ENCODE measurements at regions not wholly inside any gene's neighbourhood (a gene's known extent, or its start where the extent isn't known, plus 50 kb on each side); places are given as distances from the start of the nearest gene placed in this dataset.

DNA sequence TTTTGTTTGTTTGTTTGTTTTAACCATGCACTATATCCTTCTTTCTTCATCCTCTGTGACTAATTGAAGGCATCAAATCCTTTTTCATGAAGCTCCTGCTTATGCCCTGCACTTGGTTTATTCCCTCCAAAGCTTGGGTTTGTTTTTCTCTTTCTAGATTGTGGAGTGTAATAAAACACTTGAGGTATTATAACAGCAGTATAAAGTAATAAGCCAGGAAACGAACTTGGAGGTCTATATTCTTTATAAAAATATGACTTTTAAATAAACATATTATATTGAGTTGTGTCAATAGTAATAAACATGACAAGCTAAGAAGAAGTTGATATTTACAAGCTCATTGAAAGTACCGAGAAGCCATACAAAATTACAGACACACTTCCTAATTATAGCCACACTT lies 659.4 kb downstream of the RFPL4B start:
- no peak for TF ChIP-seq CTCF (IDR thresholded peaks at IDR 0.05)
- Mint-ChIP-seq H3K27me3 (ENCODE audit: low read depth, poor library complexity) (no peaks in the 10 kb centered on the region), H3K27ac (peak overlapping the region; percentile 83), H3K36me3 (ENCODE audit: low read depth) (peaks cover 5% of the 10 kb centered on the region), H3K4me1 (peaks cover 32% of the 10 kb centered on the region), H3K9me3 (no peaks in the 10 kb centered on the region), H3K4me3 (no peak overlapping the region)
- no peak for DNase-seq

- H3K4me1 Mint-ChIP-seq, result peaks cover 30% of the 10 kb centered on the region
- H3K36me3 Mint-ChIP-seq (ENCODE audit: low read depth), result peaks cover 5% of the 10 kb centered on the region
- no peak for DNase-seq
- H3K27ac Mint-ChIP-seq, result peak overlapping the region; percentile 7
- no peak overlapping the region for H3K4me3 Mint-ChIP-seq
- H3K27me3 Mint-ChIP-seq (ENCODE audit: low read depth, poor library complexity), result peaks cover 3% of the 10 kb centered on the region
- no peak for TF ChIP-seq CTCF (IDR thresholded peaks at IDR 0.05)
- H3K9me3 Mint-ChIP-seq, result no peaks in the 10 kb centered on the region
Observed at GRCh38 chr6:113009682-113010081, 662.6 kb downstream of the RFPL4B start.

GRCh38 chr6:113010196-113010989 lies 663.3 kb downstream of the RFPL4B start:
- peaks cover 29% of the 10 kb centered on the region for H3K4me1 Mint-ChIP-seq
- H3K27ac Mint-ChIP-seq, result no peak overlapping the region
- H3K4me3 Mint-ChIP-seq, result no peak overlapping the region
- no peaks in the 10 kb centered on the region for H3K9me3 Mint-ChIP-seq
- no peak for DNase-seq
- peaks cover 5% of the 10 kb centered on the region for H3K36me3 Mint-ChIP-seq (ENCODE audit: low read depth)
- peaks cover 3% of the 10 kb centered on the region for H3K27me3 Mint-ChIP-seq (ENCODE audit: low read depth, poor library complexity)
- TF ChIP-seq CTCF (IDR thresholded peaks at IDR 0.05), result no peak

GRCh38 chr6:113011389-113011788 lies 664.3 kb downstream of the RFPL4B start:
- no peak overlapping the region for H3K4me3 Mint-ChIP-seq
- TF ChIP-seq CTCF (IDR thresholded peaks at IDR 0.05), result no peak
- H3K27me3 Mint-ChIP-seq (ENCODE audit: low read depth, poor library complexity), result peaks cover 3% of the 10 kb centered on the region
- peaks cover 24% of the 10 kb centered on the region for H3K4me1 Mint-ChIP-seq
- H3K36me3 Mint-ChIP-seq (ENCODE audit: low read depth), result no peaks in the 10 kb centered on the region
- no peaks in the 10 kb centered on the region for H3K9me3 Mint-ChIP-seq
- no peak overlapping the region for H3K27ac Mint-ChIP-seq
- DNase-seq, result no peak

GRCh38 chr6:113011801-113012200 lies 664.7 kb downstream of the RFPL4B start:
- H3K4me1 Mint-ChIP-seq, result peaks cover 24% of the 10 kb centered on the region
- H3K27me3 Mint-ChIP-seq (ENCODE audit: low read depth, poor library complexity), result peaks cover 3% of the 10 kb centered on the region
- H3K4me3 Mint-ChIP-seq, result no peak overlapping the region
- TF ChIP-seq CTCF (IDR thresholded peaks at IDR 0.05), result no peak
- H3K36me3 Mint-ChIP-seq (ENCODE audit: low read depth), result no peaks in the 10 kb centered on the region
- DNase-seq, result no peak
- no peaks in the 10 kb centered on the region for H3K9me3 Mint-ChIP-seq
- H3K27ac Mint-ChIP-seq, result no peak overlapping the region

- Mint-ChIP-seq H3K4me3 (no peak overlapping the region), H3K36me3 (ENCODE audit: low read depth) (no peaks in the 10 kb centered on the region), H3K27me3 (ENCODE audit: low read depth, poor library complexity) (peaks cover 5% of the 10 kb centered on the region), H3K27ac (no peak overlapping the region), H3K9me3 (no peaks in the 10 kb centered on the region), H3K4me1 (peaks cover 18% of the 10 kb centered on the region)
- no peak for TF ChIP-seq CTCF (IDR thresholded peaks at IDR 0.05)
- no peak for DNase-seq
Observed at GRCh38 chr6:113015249-113015648, 668.1 kb downstream of the RFPL4B start.

Data from nephron progenitor cell (in vitro differentiated cells).